Activated CD8-positive, alpha-beta memory T cell treated with anti-CD3 and anti-CD28 coated beads for 36 hours (primary cell): ENCODE measurements at regions not wholly inside any gene's neighbourhood (a gene's known extent, or its start where the extent isn't known, plus 50 kb on each side); places are given as distances from the start of the nearest gene placed in this dataset.

Experiments
- CTCF ChIA-PET: fragments of 350-600 bp; sonication (Branson Sonifier 250); formaldehyde crosslinking; loops from one replicate; lab custom pipeline; 2021; ENCODE audit warnings: antibody characterized with exemption; lab: Charles Lee
- POLR2A ChIA-PET: fragments of 350-600 bp; sonication (Branson Sonifier 250); formaldehyde crosslinking; loops from one replicate; lab custom pipeline; 2021; ENCODE audit warnings: antibody characterized with exemption; lab: Charles Lee

DNA sequence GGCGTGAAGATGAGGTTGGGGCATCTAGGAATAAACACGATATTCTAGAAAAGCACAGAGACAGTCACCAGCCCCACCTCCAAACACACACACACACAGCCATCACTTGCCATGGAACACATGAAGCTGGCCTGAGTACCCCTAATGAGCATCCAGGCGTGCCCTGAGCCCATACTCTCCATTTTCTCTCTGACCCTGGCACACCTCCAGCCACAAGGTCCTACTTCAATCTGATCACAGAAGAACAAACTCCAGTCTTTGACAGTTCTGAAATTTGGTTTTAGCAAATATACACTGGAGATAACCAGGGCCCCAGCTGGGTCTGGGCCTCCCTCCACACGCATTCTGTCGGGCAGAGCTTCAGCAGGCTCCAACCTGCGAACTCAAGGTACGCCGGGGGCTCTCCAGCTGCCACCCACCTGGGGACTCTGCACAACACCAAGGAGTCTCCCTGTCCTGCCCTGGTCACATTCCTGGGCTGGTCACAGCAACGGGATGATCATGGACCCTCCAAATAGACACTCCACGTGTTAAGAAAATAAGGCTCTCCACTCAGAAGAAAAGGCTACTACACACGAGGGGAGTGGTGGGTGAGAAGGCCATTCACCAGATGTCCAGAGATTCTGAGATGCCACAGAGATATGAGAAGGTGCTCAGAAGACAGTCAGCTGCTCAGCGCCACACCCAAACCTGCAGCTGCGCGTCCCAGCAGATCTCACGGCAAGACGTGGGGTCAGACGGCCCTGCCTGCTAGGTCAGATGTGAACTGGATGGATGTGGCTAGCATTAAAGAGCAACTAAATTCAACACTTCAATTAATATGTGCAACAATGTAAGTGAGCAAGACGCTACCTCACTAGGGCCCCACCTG lies 57.0 kb upstream of the PNMA1 start:
- CTCF ChIA-PET, result interaction anchor here (0.9 to 3.4 kb wide), 9 partner anchors 9 to 43 kb away, joined by 3 to 55 read pairs (median 6); a partner anchor contains a TSS

DNA sequence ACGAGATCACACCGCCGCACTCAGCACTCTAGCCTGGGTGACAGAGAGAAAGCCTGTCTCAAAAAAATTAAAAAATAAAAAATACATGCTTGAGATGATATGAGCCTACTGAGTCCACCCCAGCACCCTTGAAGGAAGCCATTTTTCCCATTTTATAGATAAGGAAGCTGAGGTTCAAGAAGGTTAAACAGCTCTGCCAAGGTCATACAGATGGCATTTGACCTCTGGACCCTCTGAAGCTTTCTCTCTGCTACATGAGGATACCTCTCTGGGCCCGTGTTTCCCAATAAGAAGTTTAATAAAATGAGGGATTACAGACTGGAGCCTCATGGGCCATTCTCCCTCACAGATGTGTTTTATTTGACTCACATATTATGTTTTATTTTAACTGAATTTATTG lies 53.9 kb upstream of the PNMA1 start:
- POLR2A ChIA-PET, result interaction anchor here (9.1 kb wide), 1 partner anchor 9 kb away, joined by 67 read pairs; a partner anchor contains a TSS

More for the DNA sequence above, 57.0 kb upstream of the PNMA1 start:
- POLR2A ChIA-PET, result interaction anchor here (0.5 to 9.1 kb wide), 9 partner anchors 9 to 115 kb away, joined by 3 to 67 read pairs (median 5); partner anchors contain the start of gene ZNF410

GRCh38 chr14:73764406-73765280 lies 50.5 kb upstream of the PNMA1 start:
- POLR2A ChIA-PET, result no interaction called here

More for the DNA sequence above, 53.9 kb upstream of the PNMA1 start:
- CTCF ChIA-PET, result interaction anchor here (0.7 to 1.3 kb wide), 3 partner anchors 13 to 19 kb away, joined by 3 to 5 read pairs (median 4); no protein-coding TSS in a partner anchor

More at GRCh38 chr14:73764406-73765280, 50.5 kb upstream of the PNMA1 start:
- CTCF ChIA-PET, result interaction anchor here (0.9 to 1.5 kb wide), 2 partner anchors 10 to 13 kb away, joined by 3 to 4 read pairs; no protein-coding TSS in a partner anchor
